Neural cell (in vitro differentiated cells): ENCODE measurements at regions not wholly inside any gene's neighbourhood (a gene's known extent, or its start where the extent isn't known, plus 50 kb on each side); places are given as distances from the start of the nearest gene placed in this dataset.

Source experiments
- H2AFZ ChIP-seq: fragments of 200-600, 300-800 bp; sonication (generic), shearing (Covaris generic); 2 replicates; pipeline ENCODE4 v1.6.0; 2014; ENCODE audit warnings: low read depth, mild to moderate bottlenecking, antibody characterized with exemption, low read length, moderate library complexity
- H3F3A ChIP-seq: fragments of 200-600 bp; shearing (Covaris generic); 2 replicates; pipeline ENCODE4 v1.6.1; 2016; ENCODE audit warnings: mild to moderate bottlenecking, moderate library complexity, mixed read lengths, antibody characterized with exemption, low read length; ENCODE audit not compliant: insufficient read depth, poor library complexity, severe bottlenecking
- H3K27ac ChIP-seq: fragments of 200-600, 300-800 bp; sonication (generic), shearing (Covaris generic); 2 replicates; pipeline ENCODE4 v1.5.1; 2014; ENCODE audit warnings: mild to moderate bottlenecking, low read length, moderate library complexity
- H3K27me3 ChIP-seq: fragments of 300-800, 200-600 bp; sonication (generic), shearing (Covaris generic); 2 replicates; pipeline ENCODE4 v1.6.0; 2014; ENCODE audit warnings: mild to moderate bottlenecking, low read depth, low read length, moderate library complexity; ENCODE audit not compliant: insufficient read depth
- H3K36me3 ChIP-seq: fragments of 300-800, 200-600 bp; sonication (generic), shearing (Covaris generic); 2 replicates; pipeline ENCODE4 v1.5.1; 2014; ENCODE audit warnings: mild to moderate bottlenecking, antibody characterized with exemption, low read length, moderate library complexity; ENCODE audit not compliant: insufficient read depth
- H3K4me2 ChIP-seq: fragments of 300-800, 200-600 bp; sonication (generic), shearing (Covaris generic); 2 replicates; pipeline ENCODE4 v1.6.0; 2014; ENCODE audit warnings: mild to moderate bottlenecking, low read length
- H3K4me3 ChIP-seq: fragments of 300-800, 200-600 bp; sonication (generic), shearing (Covaris generic); 2 replicates; pipeline ENCODE4 v1.5.1; 2014; ENCODE audit warnings: mild to moderate bottlenecking, low read length, moderate library complexity
- H3K79me2 ChIP-seq: fragments of 200-600 bp; shearing (Covaris generic); replicated peaks from 2 replicates; pipeline ENCODE4 v1.6.0; 2014; ENCODE audit warnings: mild to moderate bottlenecking, low read length, moderate library complexity; ENCODE audit not compliant: insufficient read depth
- H3K9ac ChIP-seq: fragments of 300-800, 200-600 bp; sonication (generic), shearing (Covaris generic); 2 replicates; pipeline ENCODE4 v1.6.1; 2016; ENCODE audit warnings: mild to moderate bottlenecking, low read length, mixed read lengths
- H3K9me2 ChIP-seq: fragments of 200-600 bp; shearing (Covaris generic); 2 replicates; pipeline ENCODE4 v1.6.1; 2016; ENCODE audit warnings: mild to moderate bottlenecking, low read length, mixed read lengths; ENCODE audit not compliant: insufficient read depth
- H3K9me3 ChIP-seq: fragments of 200-600, 300-800 bp; sonication (generic), shearing (Covaris generic); 2 replicates; pipeline ENCODE4 v1.6.1; 2016; ENCODE audit warnings: mild to moderate bottlenecking, mixed run types, low read length, moderate library complexity, mixed read lengths
- H4K20me1 ChIP-seq: fragments of 200-600 bp; shearing (Covaris generic); 2 replicates; pipeline ENCODE4 v1.6.1; 2016; ENCODE audit warnings: mild to moderate bottlenecking, mixed run types; ENCODE audit not compliant: insufficient read depth
- EP300 ChIP-seq: fragments of 450-650 bp; conservative IDR thresholded peaks from 2 replicates; pipeline ENCODE4 v1.6.1; 2014; ENCODE audit warnings: antibody characterized with exemption, mild to moderate bottlenecking, moderate library complexity; ENCODE audit not compliant: poor library complexity, severe bottlenecking
- EZH2 ChIP-seq: fragments of 200-600, 300-800 bp; shearing (Covaris generic), sonication (generic); IDR thresholded peaks from 2 replicates; pipeline ENCODE4 v1.6.1; 2014; ENCODE audit warnings: antibody characterized with exemption, low read length, borderline replicate concordance, mild to moderate bottlenecking; ENCODE audit not compliant: insufficient read depth, poor library complexity, severe bottlenecking
- MXI1 ChIP-seq: fragments of 450-650 bp; conservative IDR thresholded peaks from 2 replicates; pipeline ENCODE4 v1.6.1; 2014; ENCODE audit warnings: antibody characterized with exemption, mild to moderate bottlenecking; ENCODE audit not compliant: poor library complexity, severe bottlenecking
- POLR2AphosphoS5 ChIP-seq: IDR thresholded peaks from 2 replicates; pipeline ENCODE4 v1.6.1; 2012
- RAD21 ChIP-seq: fragments of 450-650 bp; conservative IDR thresholded peaks from 2 replicates; pipeline ENCODE4 v1.6.1; 2014; ENCODE audit warnings: antibody characterized with exemption, mild to moderate bottlenecking, moderate library complexity
- SMC3 ChIP-seq: fragments of 450-650 bp; conservative IDR thresholded peaks from 2 replicates; pipeline ENCODE4 v1.6.1; 2014; ENCODE audit warnings: antibody characterized with exemption, mild to moderate bottlenecking, moderate library complexity; ENCODE audit not compliant: poor library complexity
- TAF1 ChIP-seq: IDR thresholded peaks from 2 replicates; pipeline ENCODE4 v1.6.1; 2012; ENCODE audit warnings: low read depth
- TF ChIP-seq, protein P1 (sequence below): fragments of 450-650 bp; IDR thresholded peaks from 2 replicates; pipeline ENCODE4 v1.5.1; 2014; ENCODE audit warnings: antibody characterized with exemption, mild to moderate bottlenecking, moderate library complexity; ENCODE audit not compliant: poor library complexity, severe bottlenecking
- TF ChIP-seq, protein P2 (sequence below): IDR thresholded peaks from 2 replicates; pipeline ENCODE4 v1.6.1; 2012; ENCODE audit warnings: borderline replicate concordance

DNA sequence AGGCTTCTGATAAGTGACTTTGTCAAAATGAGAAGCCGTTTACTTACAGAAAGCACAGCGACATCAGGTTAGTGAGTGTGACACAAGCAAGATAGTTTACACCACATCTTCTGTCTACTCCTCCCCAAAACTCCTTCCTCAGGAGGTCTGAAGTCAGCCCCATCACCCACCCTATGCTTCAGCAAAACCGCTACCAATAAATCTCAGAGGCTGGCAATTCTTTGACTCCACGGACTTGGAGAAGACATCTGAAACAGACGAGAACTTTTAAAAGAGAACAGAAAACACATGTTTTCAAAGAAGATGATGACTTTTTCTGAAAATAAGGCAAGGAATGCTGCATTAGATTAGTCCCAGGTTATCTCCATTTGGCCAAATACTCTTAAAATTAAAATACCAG lies 261.1 kb downstream of the TBC1D4 start:
- H3K27ac ChIP-seq: no peak overlapping the region
- no peaks in the 10 kb centered on the region for H3K27me3 ChIP-seq
- no peak overlapping the region for H3K4me2 ChIP-seq
- H3K9me2 ChIP-seq: no peaks in the 10 kb centered on the region
- no peak overlapping the region for H2AFZ ChIP-seq
- peaks cover 4% of the 10 kb centered on the region for H3F3A ChIP-seq
- TF ChIP-seq RAD21: no peak
- TF ChIP-seq TAF1: no peak
- TF ChIP-seq MXI1: no peak
- TF ChIP-seq EZH2: no peak
- no peak for TF ChIP-seq EP300
- TF ChIP-seq, protein P1, sequence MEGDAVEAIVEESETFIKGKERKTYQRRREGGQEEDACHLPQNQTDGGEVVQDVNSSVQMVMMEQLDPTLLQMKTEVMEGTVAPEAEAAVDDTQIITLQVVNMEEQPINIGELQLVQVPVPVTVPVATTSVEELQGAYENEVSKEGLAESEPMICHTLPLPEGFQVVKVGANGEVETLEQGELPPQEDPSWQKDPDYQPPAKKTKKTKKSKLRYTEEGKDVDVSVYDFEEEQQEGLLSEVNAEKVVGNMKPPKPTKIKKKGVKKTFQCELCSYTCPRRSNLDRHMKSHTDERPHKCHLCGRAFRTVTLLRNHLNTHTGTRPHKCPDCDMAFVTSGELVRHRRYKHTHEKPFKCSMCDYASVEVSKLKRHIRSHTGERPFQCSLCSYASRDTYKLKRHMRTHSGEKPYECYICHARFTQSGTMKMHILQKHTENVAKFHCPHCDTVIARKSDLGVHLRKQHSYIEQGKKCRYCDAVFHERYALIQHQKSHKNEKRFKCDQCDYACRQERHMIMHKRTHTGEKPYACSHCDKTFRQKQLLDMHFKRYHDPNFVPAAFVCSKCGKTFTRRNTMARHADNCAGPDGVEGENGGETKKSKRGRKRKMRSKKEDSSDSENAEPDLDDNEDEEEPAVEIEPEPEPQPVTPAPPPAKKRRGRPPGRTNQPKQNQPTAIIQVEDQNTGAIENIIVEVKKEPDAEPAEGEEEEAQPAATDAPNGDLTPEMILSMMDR: no peak
- no peak for TF ChIP-seq SMC3
- TF ChIP-seq POLR2AphosphoS5: no peak
- TF ChIP-seq, protein P2, sequence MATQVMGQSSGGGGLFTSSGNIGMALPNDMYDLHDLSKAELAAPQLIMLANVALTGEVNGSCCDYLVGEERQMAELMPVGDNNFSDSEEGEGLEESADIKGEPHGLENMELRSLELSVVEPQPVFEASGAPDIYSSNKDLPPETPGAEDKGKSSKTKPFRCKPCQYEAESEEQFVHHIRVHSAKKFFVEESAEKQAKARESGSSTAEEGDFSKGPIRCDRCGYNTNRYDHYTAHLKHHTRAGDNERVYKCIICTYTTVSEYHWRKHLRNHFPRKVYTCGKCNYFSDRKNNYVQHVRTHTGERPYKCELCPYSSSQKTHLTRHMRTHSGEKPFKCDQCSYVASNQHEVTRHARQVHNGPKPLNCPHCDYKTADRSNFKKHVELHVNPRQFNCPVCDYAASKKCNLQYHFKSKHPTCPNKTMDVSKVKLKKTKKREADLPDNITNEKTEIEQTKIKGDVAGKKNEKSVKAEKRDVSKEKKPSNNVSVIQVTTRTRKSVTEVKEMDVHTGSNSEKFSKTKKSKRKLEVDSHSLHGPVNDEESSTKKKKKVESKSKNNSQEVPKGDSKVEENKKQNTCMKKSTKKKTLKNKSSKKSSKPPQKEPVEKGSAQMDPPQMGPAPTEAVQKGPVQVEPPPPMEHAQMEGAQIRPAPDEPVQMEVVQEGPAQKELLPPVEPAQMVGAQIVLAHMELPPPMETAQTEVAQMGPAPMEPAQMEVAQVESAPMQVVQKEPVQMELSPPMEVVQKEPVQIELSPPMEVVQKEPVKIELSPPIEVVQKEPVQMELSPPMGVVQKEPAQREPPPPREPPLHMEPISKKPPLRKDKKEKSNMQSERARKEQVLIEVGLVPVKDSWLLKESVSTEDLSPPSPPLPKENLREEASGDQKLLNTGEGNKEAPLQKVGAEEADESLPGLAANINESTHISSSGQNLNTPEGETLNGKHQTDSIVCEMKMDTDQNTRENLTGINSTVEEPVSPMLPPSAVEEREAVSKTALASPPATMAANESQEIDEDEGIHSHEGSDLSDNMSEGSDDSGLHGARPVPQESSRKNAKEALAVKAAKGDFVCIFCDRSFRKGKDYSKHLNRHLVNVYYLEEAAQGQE: no peak
- H3K9ac ChIP-seq: no peak overlapping the region
- H3K4me3 ChIP-seq: no peak overlapping the region
- no peaks in the 10 kb centered on the region for H3K9me3 ChIP-seq
- H4K20me1 ChIP-seq: no peaks in the 10 kb centered on the region
- H3K79me2 ChIP-seq: no peaks in the 10 kb centered on the region
- H3K36me3 ChIP-seq: no peaks in the 10 kb centered on the region

DNA sequence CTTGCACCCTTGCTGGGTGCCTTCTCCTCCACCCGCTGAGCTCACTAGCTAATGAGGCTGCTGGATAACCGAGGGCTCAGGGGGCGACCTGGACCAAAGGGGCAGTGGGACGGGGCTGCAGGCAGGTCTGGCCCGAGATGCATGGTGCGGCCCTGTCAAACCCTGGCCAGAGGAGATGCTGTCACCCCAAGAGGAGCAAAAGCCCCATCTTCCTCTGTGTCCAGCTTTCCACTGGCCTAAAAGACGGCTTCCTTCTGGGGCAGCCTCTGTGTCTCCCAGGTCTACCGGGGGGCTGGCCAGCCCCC lies 261.8 kb downstream of the TBC1D4 start:
- Histone ChIP-seq H3K36me3 (no peaks in the 10 kb centered on the region), H3K9ac (peak overlapping the region; percentile 28), H3K4me2 (no peak overlapping the region), H3K9me2 (no peaks in the 10 kb centered on the region), H4K20me1 (no peaks in the 10 kb centered on the region), H3K27ac (no peak overlapping the region), H3K27me3 (no peaks in the 10 kb centered on the region), H2AFZ (no peak overlapping the region), H3K9me3 (no peaks in the 10 kb centered on the region), H3K4me3 (no peak overlapping the region), H3F3A (peaks cover 4% of the 10 kb centered on the region), H3K79me2 (no peaks in the 10 kb centered on the region)
- TF ChIP-seq SMC3 (no peak), RAD21 (no peak), POLR2AphosphoS5 (no peak), MXI1 (no peak), EZH2 (no peak), TAF1 (no peak), EP300 (no peak)
- TF ChIP-seq, protein P2: no peak
- TF ChIP-seq, protein P1: no peak
